ENCODE measurements at regions not wholly inside any gene's neighbourhood (a gene's known extent, or its start where the extent isn't known, plus 50 kb on each side); places are given as distances from the start of the nearest gene placed in this dataset.
A peak's percentile ranks its signal among the peaks of the same experiment; 100 is the strongest.

GRCh38 chrX:9345957-9346356, 118.9 kb upstream of the TBL1X start:
- no peak for DNase-seq (ENCODE audit: low read depth, low spot score)
- POLR2A ChIA-PET, result no interaction called here
- TF ChIP-seq CTCF (IDR thresholded peaks at IDR 0.05; ENCODE audit: low read depth, low read length), result no peak
- CTCF ChIA-PET, result interaction anchor here (0.8 kb wide), 1 partner anchor 447 kb away, joined by 3 read pairs; no protein-coding TSS in a partner anchor
- Histone ChIP-seq H3K9me3 (ENCODE audit: control insufficient read depth, insufficient read depth, low read length) (no peaks in the 10 kb centered on the region), H3K27me3 (ENCODE audit: control insufficient read depth, insufficient read depth, low read length) (no peaks in the 10 kb centered on the region), H3K27ac (ENCODE audit: low read depth, low read length) (no peak overlapping the region), H3K4me3 (ENCODE audit: low read depth, low read length) (no peak overlapping the region)

GRCh38 chrX:9349572-9350494, 115.0 kb upstream of the TBL1X start:
- ChIA-PET CTCF (no interaction called here), POLR2A (interaction anchor here (1.2 kb wide), 1 partner anchor 113 kb away, joined by 5 read pairs; no protein-coding TSS in a partner anchor)
- H3K27ac ChIP-seq (ENCODE audit: low read depth, low read length), result peak overlapping the region; percentile 52
- no peak for TF ChIP-seq CTCF (IDR thresholded peaks at IDR 0.05; ENCODE audit: low read depth, low read length)
- no peaks in the 10 kb centered on the region for H3K9me3 ChIP-seq (ENCODE audit: control insufficient read depth, insufficient read depth, low read length)
- H3K4me3 ChIP-seq (ENCODE audit: low read depth, low read length), result no peak overlapping the region
- H3K27me3 ChIP-seq (ENCODE audit: control insufficient read depth, insufficient read depth, low read length), result no peaks in the 10 kb centered on the region
- DNase-seq (ENCODE audit: low read depth, low spot score), result peak; percentile 33

GRCh38 chrX:9351126-9351525, 113.7 kb upstream of the TBL1X start:
- no peak for TF ChIP-seq CTCF (IDR thresholded peaks at IDR 0.05; ENCODE audit: low read depth, low read length)
- Histone ChIP-seq H3K9me3 (ENCODE audit: control insufficient read depth, insufficient read depth, low read length) (no peaks in the 10 kb centered on the region), H3K4me3 (ENCODE audit: low read depth, low read length) (no peak overlapping the region), H3K27me3 (ENCODE audit: control insufficient read depth, insufficient read depth, low read length) (no peaks in the 10 kb centered on the region), H3K27ac (ENCODE audit: low read depth, low read length) (no peak overlapping the region)
- ChIA-PET POLR2A (interaction anchor here (0.7 kb wide), 1 partner anchor 8 kb away, joined by 6 read pairs; no protein-coding TSS in a partner anchor), CTCF (no interaction called here)
- DNase-seq (ENCODE audit: low read depth, low spot score), result no peak

- Histone ChIP-seq H3K9me3 (ENCODE audit: control insufficient read depth, insufficient read depth, low read length) (no peaks in the 10 kb centered on the region), H3K4me3 (ENCODE audit: low read depth, low read length) (no peak overlapping the region), H3K27me3 (ENCODE audit: control insufficient read depth, insufficient read depth, low read length) (no peaks in the 10 kb centered on the region), H3K27ac (ENCODE audit: low read depth, low read length) (peak overlapping the region; percentile 75)
- ChIA-PET POLR2A (no interaction called here), CTCF (interaction anchor here (1.0 kb wide), 1 partner anchor 358 kb away, joined by 3 read pairs; no protein-coding TSS in a partner anchor)
- no peak for TF ChIP-seq CTCF (IDR thresholded peaks at IDR 0.05; ENCODE audit: low read depth, low read length)
- no peak for DNase-seq (ENCODE audit: low read depth, low spot score)
Measured at GRCh38 chrX:9352243-9352642, 112.6 kb upstream of the TBL1X start.

All from AG04450 (cell line).